ENCODE measurements at regions not wholly inside any gene's neighbourhood (a gene's known extent, or its start where the extent isn't known, plus 50 kb on each side); places are given as distances from the start of the nearest gene placed in this dataset.

- no peak overlapping the region for H3K27ac Mint-ChIP-seq (ENCODE audit: unreplicated experiment)
- BruUV-seq (replicated peaks): no TSS peak
- no peaks in the 10 kb centered on the region for H3K36me3 Mint-ChIP-seq (ENCODE audit: insufficient read depth, unreplicated experiment)
- peaks cover 70% of the 10 kb centered on the region for H3K27me3 Mint-ChIP-seq (ENCODE audit: unreplicated experiment)
- no peaks in the 10 kb centered on the region for H3K4me1 Mint-ChIP-seq (ENCODE audit: low read depth, unreplicated experiment)
- DNase-seq: no peak
- intact Hi-C loops (cut with micrococcal nuclease; ENCODE audit: unreplicated experiment): no loop called here
- CTCF ChIA-PET: no interaction called here
- no peak overlapping the region for H3K4me3 Mint-ChIP-seq (ENCODE audit: low read depth, unreplicated experiment)
- no peaks in the 10 kb centered on the region for H3K9me3 Mint-ChIP-seq (ENCODE audit: low read depth, unreplicated experiment)
- no peak for TF ChIP-seq CTCF (IDR thresholded peaks at IDR 0.05; ENCODE audit: unreplicated experiment)
Measured at GRCh38 chr16:54504372-54504771, 217.8 kb upstream of the IRX3 start.

- intact Hi-C loops (cut with micrococcal nuclease; ENCODE audit: unreplicated experiment): no loop called here
- DNase-seq: no peak
Measured at GRCh38 chr16:54503856-54504219, 217.3 kb upstream of the IRX3 start.

GRCh38 chr16:54503011-54503855, 216.6 kb upstream of the IRX3 start:
- no peaks in the 10 kb centered on the region for H3K9me3 Mint-ChIP-seq (ENCODE audit: low read depth, unreplicated experiment)
- H3K4me3 Mint-ChIP-seq (ENCODE audit: low read depth, unreplicated experiment): no peak overlapping the region
- TF ChIP-seq CTCF (IDR thresholded peaks at IDR 0.05; ENCODE audit: unreplicated experiment): no peak
- BruUV-seq (replicated peaks): no TSS peak
- no peak overlapping the region for H3K27ac Mint-ChIP-seq (ENCODE audit: unreplicated experiment)
- H3K36me3 Mint-ChIP-seq (ENCODE audit: insufficient read depth, unreplicated experiment): no peaks in the 10 kb centered on the region
- CTCF ChIA-PET: no interaction called here
- intact Hi-C loops (cut with micrococcal nuclease; ENCODE audit: unreplicated experiment): no loop called here
- DNase-seq: no peak
- H3K4me1 Mint-ChIP-seq (ENCODE audit: low read depth, unreplicated experiment): no peaks in the 10 kb centered on the region
- peaks cover 58% of the 10 kb centered on the region for H3K27me3 Mint-ChIP-seq (ENCODE audit: unreplicated experiment)

More at GRCh38 chr16:54503856-54504219, 217.3 kb upstream of the IRX3 start:
- no peak for TF ChIP-seq CTCF (IDR thresholded peaks at IDR 0.05; ENCODE audit: unreplicated experiment)
- no peaks in the 10 kb centered on the region for H3K4me1 Mint-ChIP-seq (ENCODE audit: low read depth, unreplicated experiment)
- H3K27ac Mint-ChIP-seq (ENCODE audit: unreplicated experiment): no peak overlapping the region
- H3K4me3 Mint-ChIP-seq (ENCODE audit: low read depth, unreplicated experiment): no peak overlapping the region
- H3K27me3 Mint-ChIP-seq (ENCODE audit: unreplicated experiment): peaks cover 64% of the 10 kb centered on the region
- BruUV-seq (replicated peaks): no TSS peak
- CTCF ChIA-PET: no interaction called here
- H3K9me3 Mint-ChIP-seq (ENCODE audit: low read depth, unreplicated experiment): no peaks in the 10 kb centered on the region
- H3K36me3 Mint-ChIP-seq (ENCODE audit: insufficient read depth, unreplicated experiment): no peaks in the 10 kb centered on the region

GRCh38 chr16:54501797-54502196, 215.2 kb upstream of the IRX3 start:
- CTCF ChIA-PET: no interaction called here
- H3K27me3 Mint-ChIP-seq (ENCODE audit: unreplicated experiment): peaks cover 44% of the 10 kb centered on the region
- no TSS peak for BruUV-seq (replicated peaks)
- no peaks in the 10 kb centered on the region for H3K4me1 Mint-ChIP-seq (ENCODE audit: low read depth, unreplicated experiment)
- intact Hi-C loops (cut with micrococcal nuclease; ENCODE audit: unreplicated experiment): no loop called here
- H3K27ac Mint-ChIP-seq (ENCODE audit: unreplicated experiment): no peak overlapping the region
- H3K36me3 Mint-ChIP-seq (ENCODE audit: insufficient read depth, unreplicated experiment): no peaks in the 10 kb centered on the region
- TF ChIP-seq CTCF (IDR thresholded peaks at IDR 0.05; ENCODE audit: unreplicated experiment): no peak
- H3K4me3 Mint-ChIP-seq (ENCODE audit: low read depth, unreplicated experiment): no peak overlapping the region
- peaks cover 6% of the 10 kb centered on the region for H3K9me3 Mint-ChIP-seq (ENCODE audit: low read depth, unreplicated experiment)
- DNase-seq: no peak
